ENCODE measurements at regions not wholly inside any gene's neighbourhood (a gene's known extent, or its start where the extent isn't known, plus 50 kb on each side); places are given as distances from the start of the nearest gene placed in this dataset.
A peak's percentile ranks its signal among the peaks of the same experiment; 100 is the strongest.

- DNase-seq (no peak), ATAC-seq (ENCODE audit: low read depth in 2 of 2) (no peak)
- Mint-ChIP-seq H3K4me3 (no peak overlapping the region), H3K4me1 (peaks cover 0 to 2% (median 0%) of the 10 kb centered on the region in 4 donors), H3K27ac (no peak overlapping the region), H3K27me3 (no peaks in the 10 kb centered on the region), H3K9me3 (peaks cover 0 to 4% (median 0%) of the 10 kb centered on the region in 7 donors), H3K36me3 (no peaks in the 10 kb centered on the region)
- Histone ChIP-seq H3K4me3 (ENCODE audit: low read depth, low read length) (no peak overlapping the region), H3K9me3 (ENCODE audit: control insufficient read depth in 2 of 2, low read length in 2 of 2) (no peaks in the 10 kb centered on the region), H3K36me3 (ENCODE audit: control insufficient read depth, insufficient read depth, low read length) (no peaks in the 10 kb centered on the region), H3K4me1 (ENCODE audit: control insufficient read depth, insufficient read depth, low read length, poor library complexity, severe bottlenecking) (no peaks in the 10 kb centered on the region), H3K27ac (ENCODE audit: insufficient read depth, low read length, poor library complexity, severe bottlenecking) (no peak overlapping the region), H3K27me3 (ENCODE audit: control insufficient read depth, insufficient read depth, low read length) (no peaks in the 10 kb centered on the region)
These were observed 75.9 kb upstream of the TTC34 start for GRCh38 chr1:2877391-2877790.

GRCh38 chr1:2878591-2878990 is 77.1 kb upstream of the TTC34 start:
- H3K36me3 ChIP-seq (ENCODE audit: control insufficient read depth, insufficient read depth, low read length) = no peaks in the 10 kb centered on the region
- H3K9me3 ChIP-seq (ENCODE audit: control insufficient read depth in 2 of 2, low read length in 2 of 2) = no peaks in the 10 kb centered on the region
- H3K4me3 ChIP-seq (ENCODE audit: low read depth, low read length) = no peak overlapping the region
- H3K27me3 ChIP-seq (ENCODE audit: control insufficient read depth, insufficient read depth, low read length) = no peaks in the 10 kb centered on the region
- no peak for DNase-seq
- Mint-ChIP-seq H3K4me1 (peaks cover 0 to 2% (median 0%) of the 10 kb centered on the region in 4 donors), H3K4me3 (no peak overlapping the region), H3K27ac (no peak overlapping the region), H3K9me3 (peaks cover 0 to 4% (median 0%) of the 10 kb centered on the region in 7 donors), H3K36me3 (no peaks in the 10 kb centered on the region), H3K27me3 (no peaks in the 10 kb centered on the region)
- H3K4me1 ChIP-seq (ENCODE audit: control insufficient read depth, insufficient read depth, low read length, poor library complexity, severe bottlenecking) = no peaks in the 10 kb centered on the region
- H3K27ac ChIP-seq (ENCODE audit: insufficient read depth, low read length, poor library complexity, severe bottlenecking) = no peak overlapping the region
- ATAC-seq (ENCODE audit: low read depth in 2 of 2) = no peak

- ATAC-seq (ENCODE audit: low read depth in 2 of 2) = no peak
These were observed 77.5 kb upstream of the TTC34 start for GRCh38 chr1:2879026-2879425.

GRCh38 chr1:2879591-2879990 is 78.1 kb upstream of the TTC34 start:
- Mint-ChIP-seq H3K27ac (no peak overlapping the region), H3K4me1 (no peaks in the 10 kb centered on the region), H3K4me3 (no peak overlapping the region), H3K9me3 (no peaks in the 10 kb centered on the region), H3K27me3 (no peaks in the 10 kb centered on the region), H3K36me3 (no peaks in the 10 kb centered on the region)
- no peak for DNase-seq
- no peak for ATAC-seq (ENCODE audit: low read depth in 2 of 2)
- Histone ChIP-seq H3K27me3 (ENCODE audit: control insufficient read depth, insufficient read depth, low read length) (no peaks in the 10 kb centered on the region), H3K4me3 (ENCODE audit: low read depth, low read length) (no peak overlapping the region), H3K4me1 (ENCODE audit: control insufficient read depth, insufficient read depth, low read length, poor library complexity, severe bottlenecking) (no peaks in the 10 kb centered on the region), H3K36me3 (ENCODE audit: control insufficient read depth, insufficient read depth, low read length) (no peaks in the 10 kb centered on the region), H3K27ac (ENCODE audit: insufficient read depth, low read length, poor library complexity, severe bottlenecking) (no peak overlapping the region), H3K9me3 (ENCODE audit: control insufficient read depth in 2 of 2, low read length in 2 of 2) (no peaks in the 10 kb centered on the region)

More at GRCh38 chr1:2879026-2879425, 77.5 kb upstream of the TTC34 start:
- Mint-ChIP-seq H3K4me3 (no peak overlapping the region), H3K9me3 (no peaks in the 10 kb centered on the region), H3K27me3 (no peaks in the 10 kb centered on the region), H3K36me3 (no peaks in the 10 kb centered on the region), H3K27ac (no peak overlapping the region), H3K4me1 (peaks cover 0 to 2% (median 0%) of the 10 kb centered on the region in 4 donors)
- Histone ChIP-seq H3K27ac (ENCODE audit: insufficient read depth, low read length, poor library complexity, severe bottlenecking) (no peak overlapping the region), H3K4me3 (ENCODE audit: low read depth, low read length) (no peak overlapping the region), H3K27me3 (ENCODE audit: control insufficient read depth, insufficient read depth, low read length) (no peaks in the 10 kb centered on the region), H3K4me1 (ENCODE audit: control insufficient read depth, insufficient read depth, low read length, poor library complexity, severe bottlenecking) (no peaks in the 10 kb centered on the region), H3K36me3 (ENCODE audit: control insufficient read depth, insufficient read depth, low read length) (no peaks in the 10 kb centered on the region), H3K9me3 (ENCODE audit: control insufficient read depth in 2 of 2, low read length in 2 of 2) (no peaks in the 10 kb centered on the region)
- DNase-seq = no peak

- Histone ChIP-seq H3K36me3 (ENCODE audit: control insufficient read depth, insufficient read depth, low read length) (no peaks in the 10 kb centered on the region), H3K27me3 (ENCODE audit: control insufficient read depth, insufficient read depth, low read length) (no peaks in the 10 kb centered on the region), H3K9me3 (ENCODE audit: control insufficient read depth in 2 of 2, low read length in 2 of 2) (no peaks in the 10 kb centered on the region), H3K4me3 (ENCODE audit: low read depth, low read length) (no peak overlapping the region), H3K4me1 (ENCODE audit: control insufficient read depth, insufficient read depth, low read length, poor library complexity, severe bottlenecking) (no peaks in the 10 kb centered on the region), H3K27ac (ENCODE audit: insufficient read depth, low read length, poor library complexity, severe bottlenecking) (no peak overlapping the region)
- Mint-ChIP-seq H3K27me3 (no peaks in the 10 kb centered on the region), H3K4me1 (no peaks in the 10 kb centered on the region), H3K4me3 (no peak overlapping the region), H3K36me3 (no peaks in the 10 kb centered on the region), H3K9me3 (no peaks in the 10 kb centered on the region), H3K27ac (no peak overlapping the region)
- no peak for ATAC-seq (ENCODE audit: low read depth in 2 of 2)
- no peak for DNase-seq
These were observed 78.6 kb upstream of the TTC34 start for GRCh38 chr1:2880086-2880485.

GRCh38 chr1:2880812-2881295 is 79.4 kb upstream of the TTC34 start:
- ATAC-seq (ENCODE audit: low read depth in 2 of 2) = no peak
- H3K36me3 Mint-ChIP-seq = no peaks in the 10 kb centered on the region
- no peaks in the 10 kb centered on the region for H3K36me3 ChIP-seq (ENCODE audit: control insufficient read depth, insufficient read depth, low read length)
- no peak for DNase-seq
- no peaks in the 10 kb centered on the region for H3K4me1 ChIP-seq (ENCODE audit: control insufficient read depth, insufficient read depth, low read length, poor library complexity, severe bottlenecking)
- no peaks in the 10 kb centered on the region for H3K27me3 Mint-ChIP-seq
- H3K27me3 ChIP-seq (ENCODE audit: control insufficient read depth, insufficient read depth, low read length) = no peaks in the 10 kb centered on the region
- no peaks in the 10 kb centered on the region for H3K4me1 Mint-ChIP-seq
- H3K4me3 Mint-ChIP-seq = no peak overlapping the region
- no peak overlapping the region for H3K4me3 ChIP-seq (ENCODE audit: low read depth, low read length)
- H3K27ac ChIP-seq (ENCODE audit: insufficient read depth, low read length, poor library complexity, severe bottlenecking) = no peak overlapping the region
- no peaks in the 10 kb centered on the region for H3K9me3 ChIP-seq (ENCODE audit: control insufficient read depth in 2 of 2, low read length in 2 of 2)
- H3K9me3 Mint-ChIP-seq = no peaks in the 10 kb centered on the region
- no peak overlapping the region for H3K27ac Mint-ChIP-seq

GRCh38 chr1:2881556-2881955 is 80.1 kb upstream of the TTC34 start:
- H3K36me3 ChIP-seq (ENCODE audit: control insufficient read depth, insufficient read depth, low read length) = no peaks in the 10 kb centered on the region
- no peak overlapping the region for H3K4me3 ChIP-seq (ENCODE audit: low read depth, low read length)
- no peak overlapping the region for H3K27ac ChIP-seq (ENCODE audit: insufficient read depth, low read length, poor library complexity, severe bottlenecking)
- Mint-ChIP-seq H3K4me3 (no peak overlapping the region), H3K4me1 (no peaks in the 10 kb centered on the region), H3K27ac (no peak overlapping the region), H3K36me3 (no peaks in the 10 kb centered on the region), H3K9me3 (no peaks in the 10 kb centered on the region), H3K27me3 (no peaks in the 10 kb centered on the region)
- H3K27me3 ChIP-seq (ENCODE audit: control insufficient read depth, insufficient read depth, low read length) = no peaks in the 10 kb centered on the region
- no peaks in the 10 kb centered on the region for H3K4me1 ChIP-seq (ENCODE audit: control insufficient read depth, insufficient read depth, low read length, poor library complexity, severe bottlenecking)
- DNase-seq (no peak), ATAC-seq (ENCODE audit: low read depth in 2 of 2) (peak in 1 of 2 donors; percentile 4)
- no peaks in the 10 kb centered on the region for H3K9me3 ChIP-seq (ENCODE audit: control insufficient read depth in 2 of 2, low read length in 2 of 2)

- no peak for ATAC-seq (ENCODE audit: low read depth in 2 of 2)
- no peak overlapping the region for H3K4me3 ChIP-seq (ENCODE audit: low read depth, low read length)
- no peaks in the 10 kb centered on the region for H3K36me3 ChIP-seq (ENCODE audit: control insufficient read depth, insufficient read depth, low read length)
- Mint-ChIP-seq H3K4me3 (no peak overlapping the region), H3K36me3 (no peaks in the 10 kb centered on the region), H3K9me3 (no peaks in the 10 kb centered on the region), H3K27ac (no peak overlapping the region), H3K27me3 (no peaks in the 10 kb centered on the region), H3K4me1 (no peaks in the 10 kb centered on the region)
- no peak for DNase-seq
- no peaks in the 10 kb centered on the region for H3K4me1 ChIP-seq (ENCODE audit: control insufficient read depth, insufficient read depth, low read length, poor library complexity, severe bottlenecking)
- no peaks in the 10 kb centered on the region for H3K27me3 ChIP-seq (ENCODE audit: control insufficient read depth, insufficient read depth, low read length)
- no peaks in the 10 kb centered on the region for H3K9me3 ChIP-seq (ENCODE audit: control insufficient read depth in 2 of 2, low read length in 2 of 2)
- H3K27ac ChIP-seq (ENCODE audit: insufficient read depth, low read length, poor library complexity, severe bottlenecking) = no peak overlapping the region
These were observed 81.6 kb upstream of the TTC34 start for GRCh38 chr1:2882966-2883696.

Measured in CD4-positive, CD25-positive, alpha-beta regulatory T cell (primary cell).